Motor neuron (in vitro differentiated cells): ENCODE measurements at regions not wholly inside any gene's neighbourhood (a gene's known extent, or its start where the extent isn't known, plus 50 kb on each side); places are given as distances from the start of the nearest gene placed in this dataset.
"Not testable (repeated sequence)": the region's sequence is repeated elsewhere in the genome, so short reads cannot be mapped to it uniquely, and the experiment has no call there.

Experiments used
- ATAC-seq, 8 experiments: fragments of 200-7000 bp; cut with Tn5 transposase; replicated peaks in 6 of 8; 2 replicates each; pipeline ENCODE4 v1.8.0; 2021; ENCODE audit warnings: mild to moderate bottlenecking in 8 of 8, moderate library complexity in 8 of 8
- H3K27ac ChIP-seq, 2 donors: fragments of 250-450 bp; sonication (Bioruptor Pico); 2 replicates each; pipeline ENCODE4 v1.9.0; 2021; ENCODE audit warnings: antibody characterized with exemption in 2 of 2, mild to moderate bottlenecking in 2 of 2, moderate library complexity in 1 of 2
- H3K4me1 ChIP-seq, 2 donors: fragments of 250-450 bp; sonication (Bioruptor Pico); replicated peaks in 1 of 2; 2 replicates each; pipeline ENCODE4 v1.6.1; 2021; ENCODE audit warnings: antibody characterized with exemption in 2 of 2, mild to moderate bottlenecking in 2 of 2, moderate library complexity in 1 of 2
- H3K4me3 ChIP-seq, 5 donors: fragments of 250-450 bp; sonication (Bioruptor Pico); 2 replicates each; pipeline ENCODE4 v1.9.0; 2021; ENCODE audit warnings: antibody characterized with exemption in 5 of 5, mild to moderate bottlenecking in 5 of 5, moderate library complexity in 4 of 5
- WGBS, 10 experiments: fragments of 450-650 bp; shearing (Covaris generic); methylation state at CpG; one replicate each; pipeline ENCODE4 v1.0.0; 2022; 5-methylcytosine and 5-hydroxymethylcytosine counted together
- in situ Hi-C, 9 experiments: fragments of 400-800 bp; cut with MboI; loops; one replicate each; pipeline ENCODE4 v1.15.0; 2021; ENCODE audit warnings: low sequenced_read_pairs in 9 of 9, low pct_unique_long_range_greater_than_20kb in 2 of 9; ENCODE audit not compliant: unreplicated experiment in 9 of 9

DNA sequence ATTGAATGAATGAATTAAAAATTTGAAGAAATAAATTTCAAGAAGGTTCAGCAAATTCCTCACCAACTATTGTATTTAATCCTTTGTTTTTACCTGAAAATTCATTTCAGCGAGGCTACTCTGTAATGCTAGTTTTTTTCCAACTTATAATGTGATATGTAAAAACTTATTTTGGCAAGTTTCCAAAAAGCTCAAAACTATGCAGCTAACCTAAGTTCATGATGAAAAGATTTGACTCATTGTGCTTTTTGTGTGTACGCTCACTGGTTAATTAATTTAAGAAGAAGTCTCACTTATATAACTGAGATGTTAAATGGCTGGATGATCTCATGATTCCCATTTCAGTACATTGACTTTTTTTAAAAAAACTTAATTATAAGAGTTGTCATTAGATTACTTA is 196.0 kb upstream of the SAMSN1 start:
- WGBS, 10 experiments: 14 to 96% (median 86%) methylated on average over 1 to 2 of the region's 2 CpGs; no CpG with 5 or more reads in 2 of the 10 experiments
- H3K27ac ChIP-seq: no peak overlapping the region
- ATAC-seq: no peak
- H3K4me1 ChIP-seq: no peaks in the 10 kb centered on the region
- in situ Hi-C loops: loop anchor here in 1 of 9 experiments (25.0 kb wide), 1 partner anchor 280 kb away; no protein-coding TSS in a partner anchor
- H3K4me3 ChIP-seq: no peak overlapping the region

DNA sequence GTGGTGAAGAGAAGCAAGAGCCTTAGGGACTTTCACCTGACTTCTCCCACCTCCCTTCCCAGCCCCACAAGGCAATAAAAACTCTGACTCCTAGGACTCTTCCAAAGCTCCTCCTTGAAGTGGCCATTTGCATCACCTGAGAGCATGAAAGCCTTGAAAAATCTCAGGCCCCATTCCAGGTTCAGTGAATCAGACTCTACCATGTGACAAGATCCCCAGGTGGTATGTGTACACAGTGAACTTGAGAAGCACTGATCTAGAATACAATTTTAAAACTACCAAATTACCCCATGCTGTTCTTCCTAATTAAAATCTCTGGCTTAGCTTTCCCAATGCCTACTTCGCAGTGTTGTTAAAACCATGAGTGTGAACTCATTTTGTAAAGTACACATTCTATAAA is 195.1 kb upstream of the SAMSN1 start:
- Histone ChIP-seq H3K27ac (no peak overlapping the region), H3K4me1 (no peaks in the 10 kb centered on the region), H3K4me3 (no peak overlapping the region)
- no peak for ATAC-seq
- in situ Hi-C loops: loop anchor here in 1 of 9 experiments (25.0 kb wide), 1 partner anchor 279 kb away; no protein-coding TSS in a partner anchor
- 33 to 100% (median 90%) methylated on average over 1 of the region's 1 CpG; no CpG with 5 or more reads in 4 of the 10 experiments for WGBS, 10 experiments

DNA sequence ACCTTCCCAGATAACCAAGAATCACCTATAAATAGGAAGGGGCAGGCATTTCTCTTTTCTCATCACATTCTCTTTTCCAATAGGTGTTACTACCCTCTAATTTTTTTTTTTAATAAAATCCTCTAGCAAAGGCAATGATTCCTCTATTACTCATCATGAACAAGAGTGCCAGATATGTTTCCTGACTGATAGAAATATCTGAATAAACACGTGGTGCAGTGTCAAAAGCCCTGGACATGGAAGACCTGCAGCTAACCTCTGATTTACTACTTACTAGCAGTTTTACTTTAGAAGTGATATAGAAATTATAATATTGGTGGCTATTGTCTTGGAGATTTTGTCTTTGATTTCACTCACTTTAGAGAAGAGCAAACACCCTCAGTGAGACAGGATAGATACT is 194.6 kb upstream of the SAMSN1 start:
- H3K4me3 ChIP-seq: no peak overlapping the region
- H3K4me1 ChIP-seq: no peaks in the 10 kb centered on the region
- no peak overlapping the region for H3K27ac ChIP-seq
- 13 to 90% (median 60%) methylated on average over 1 of the region's 1 CpG; no CpG with 5 or more reads in 5 of the 10 experiments for WGBS, 10 experiments
- in situ Hi-C loops: loop anchor here in 1 of 9 experiments (25.0 kb wide), 1 partner anchor 278 kb away; no protein-coding TSS in a partner anchor
- ATAC-seq: no peak

DNA sequence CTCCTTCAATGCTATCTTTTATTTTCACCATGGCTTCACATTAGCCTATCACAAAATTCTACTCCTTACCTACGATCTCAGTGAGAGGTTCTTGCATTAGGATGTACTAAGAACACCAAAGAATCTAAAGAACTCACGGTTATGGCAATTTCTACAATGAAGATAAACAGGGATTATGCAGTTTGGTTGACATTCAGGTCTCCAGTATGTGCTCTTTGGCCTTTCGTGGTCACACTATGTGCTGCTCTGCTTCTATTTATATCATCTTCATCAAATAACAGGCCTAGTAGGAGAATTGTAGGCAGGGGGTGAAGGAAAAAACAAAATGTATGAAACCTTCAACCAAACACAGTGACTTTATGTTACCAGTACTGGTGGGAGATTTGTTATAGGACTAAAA is 194.0 kb upstream of the SAMSN1 start:
- ATAC-seq: no peak
- no peaks in the 10 kb centered on the region for H3K4me1 ChIP-seq
- 12 to 90% (median 63%) methylated on average over 2 to 3 of the region's 3 CpGs; no CpG with 5 or more reads in 2 of the 10 experiments for WGBS, 10 experiments
- no peak overlapping the region for H3K4me3 ChIP-seq
- in situ Hi-C loops: loop anchor here in 1 of 9 experiments (25.0 kb wide), 1 partner anchor 278 kb away; no protein-coding TSS in a partner anchor
- no peak overlapping the region for H3K27ac ChIP-seq

DNA sequence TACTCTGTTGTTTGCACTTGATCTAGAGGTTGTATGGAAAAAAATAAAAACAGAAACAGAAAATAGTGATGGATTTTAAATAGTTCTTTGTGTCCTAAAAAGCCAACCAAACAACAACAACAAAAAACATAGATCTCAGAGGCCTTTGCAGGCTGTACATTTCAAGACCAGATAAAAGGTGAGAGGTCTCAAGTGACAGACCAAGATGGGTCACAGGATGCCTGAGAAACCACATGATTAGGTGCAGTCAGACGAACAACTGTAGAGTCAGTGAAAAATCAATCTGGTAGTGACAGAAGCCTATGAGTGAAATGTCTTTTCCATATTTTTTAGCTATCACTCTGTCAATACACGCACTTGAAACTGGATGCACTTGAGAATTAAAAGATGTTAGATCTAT is 193.5 kb upstream of the SAMSN1 start:
- no peak for ATAC-seq
- WGBS, 10 experiments: 14 to 100% (median 67%) methylated on average over 1 to 2 of the region's 2 CpGs
- Histone ChIP-seq H3K4me1 (no peaks in the 10 kb centered on the region), H3K27ac (no peak overlapping the region), H3K4me3 (no peak overlapping the region)
- in situ Hi-C loops: loop anchor here in 1 of 9 experiments (25.0 kb wide), 1 partner anchor 277 kb away; no protein-coding TSS in a partner anchor

DNA sequence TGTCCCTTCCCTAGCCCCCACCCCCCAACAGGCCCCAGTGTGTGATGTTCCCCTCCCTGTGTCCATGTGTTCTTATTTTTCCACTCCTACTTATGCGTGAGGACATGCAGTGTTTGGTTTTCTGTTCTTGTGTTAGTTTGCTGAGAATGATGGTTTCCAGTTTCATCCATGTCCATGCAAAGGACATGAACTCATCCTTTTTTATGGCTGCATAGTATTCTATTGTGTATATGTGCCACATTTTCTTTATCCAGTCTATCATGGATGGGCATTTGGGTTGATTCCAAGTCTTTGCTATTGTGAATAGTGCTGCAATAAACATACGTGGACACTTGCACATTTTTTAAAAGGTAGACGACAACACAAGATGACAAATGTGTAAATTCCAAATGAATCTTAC is 192.5 kb upstream of the SAMSN1 start:
- in situ Hi-C loops: loop anchor here in 1 of 9 experiments (25.0 kb wide), 1 partner anchor 276 kb away; no protein-coding TSS in a partner anchor
- not testable (repeated sequence) for H3K4me1 ChIP-seq, H3K27ac ChIP-seq, ATAC-seq, H3K4me3 ChIP-seq
- 30 to 100% (median 89%) methylated on average over 1 to 3 of the region's 3 CpGs; no CpG with 5 or more reads in 2 of the 10 experiments for WGBS, 10 experiments

DNA sequence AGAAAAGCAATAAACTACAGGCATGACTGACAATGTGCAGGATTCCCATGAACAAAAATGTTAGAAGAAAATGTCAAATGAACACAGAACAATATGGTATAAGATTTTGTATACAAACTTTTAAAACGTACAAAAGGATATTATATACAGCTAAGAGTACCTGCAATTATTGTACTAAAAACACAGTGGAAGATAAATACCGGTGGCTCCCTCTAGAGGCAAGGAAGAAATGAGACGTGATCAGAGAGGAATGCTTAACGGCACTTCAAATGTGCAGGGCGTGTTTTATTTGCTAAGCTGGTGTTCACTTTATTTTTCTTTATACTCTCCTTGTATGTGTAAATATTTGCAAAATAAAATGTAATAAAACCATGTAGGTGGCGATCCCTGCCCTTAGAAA is 191.8 kb upstream of the SAMSN1 start:
- Histone ChIP-seq H3K27ac (no peak overlapping the region), H3K4me3 (no peak overlapping the region), H3K4me1 (no peaks in the 10 kb centered on the region)
- in situ Hi-C loops: loop anchor here in 1 of 9 experiments (25.0 kb wide), 1 partner anchor 276 kb away; no protein-coding TSS in a partner anchor
- peak in 3 of 8 experiments; percentile 61 to 65 (median 64) for ATAC-seq
- WGBS, 10 experiments: 4 to 78% (median 47%) methylated on average over 3 to 6 of the region's 6 CpGs

DNA sequence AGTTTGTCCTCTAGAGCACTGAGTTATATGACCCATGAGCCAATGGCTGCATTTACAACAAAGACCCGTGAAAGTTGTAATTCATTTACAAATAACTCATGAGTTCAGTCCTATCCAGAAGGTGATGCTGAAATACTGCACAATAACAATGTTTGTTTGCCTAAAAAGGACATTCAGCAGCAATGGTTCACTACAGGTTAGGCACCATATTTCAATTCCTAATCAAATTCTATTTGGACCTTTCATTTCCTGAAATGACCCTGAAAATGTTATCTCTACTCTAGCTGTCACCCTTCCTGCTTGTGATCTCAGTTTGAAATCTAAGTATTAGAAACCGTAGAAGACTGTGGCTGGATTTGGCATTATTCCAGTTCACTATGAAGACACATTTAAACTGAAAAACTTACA is 191.2 kb upstream of the SAMSN1 start:
- 0 to 100% (median 63%) methylated on average over 1 to 2 of the region's 2 CpGs for WGBS, 10 experiments
- in situ Hi-C loops: loop anchor here in 1 of 9 experiments (25.0 kb wide), 1 partner anchor 275 kb away; no protein-coding TSS in a partner anchor
- Histone ChIP-seq H3K4me3 (no peak overlapping the region), H3K4me1 (no peaks in the 10 kb centered on the region), H3K27ac (no peak overlapping the region)
- no peak for ATAC-seq

DNA sequence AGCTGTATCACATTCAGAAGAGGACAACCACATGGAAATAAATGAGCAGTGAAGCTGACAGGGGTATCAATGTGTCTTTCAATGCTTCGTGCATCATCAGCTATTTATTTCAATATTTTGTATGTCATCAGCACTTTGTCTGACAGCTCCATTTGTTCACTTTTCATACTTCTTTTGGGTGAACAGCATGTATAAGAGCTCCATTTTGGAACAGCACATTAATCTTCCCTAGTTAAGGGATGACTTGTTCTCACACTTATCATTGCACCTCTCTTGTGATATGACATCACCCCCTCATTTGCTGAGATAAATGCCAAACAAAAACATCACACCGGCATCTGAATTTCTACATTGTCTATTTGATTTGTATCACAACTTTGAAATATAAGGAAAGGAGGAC is 190.6 kb upstream of the SAMSN1 start:
- in situ Hi-C loops: loop anchor here in 1 of 9 experiments (25.0 kb wide), 1 partner anchor 274 kb away; no protein-coding TSS in a partner anchor
- 0 to 100% (median 70%) methylated on average over 1 to 2 of the region's 2 CpGs; no CpG with 5 or more reads in 2 of the 10 experiments for WGBS, 10 experiments
- no peak overlapping the region for H3K27ac ChIP-seq
- H3K4me3 ChIP-seq: no peak overlapping the region
- no peaks in the 10 kb centered on the region for H3K4me1 ChIP-seq
- ATAC-seq: no peak

DNA sequence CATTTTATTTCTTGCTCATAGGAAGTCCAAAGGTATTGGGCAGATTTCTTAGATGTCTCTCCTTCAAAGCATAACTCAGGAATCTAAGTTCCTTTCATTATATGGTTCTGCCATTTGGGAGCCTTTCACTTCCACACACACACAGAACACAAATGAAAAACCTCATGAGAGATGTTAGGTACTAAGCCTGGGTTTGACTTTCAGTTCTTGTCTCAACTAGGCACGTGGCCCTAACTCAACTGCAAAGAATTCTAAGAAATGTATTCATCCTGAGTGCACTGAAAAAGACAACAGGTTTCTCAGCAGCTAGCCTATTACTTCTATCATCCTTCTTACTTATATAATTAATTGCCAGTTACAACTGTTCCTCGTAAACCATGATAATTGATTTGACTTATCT is 190.0 kb upstream of the SAMSN1 start:
- ATAC-seq: no peak
- WGBS, 10 experiments: 22 to 95% (median 74%) methylated on average over 1 to 2 of the region's 2 CpGs
- Histone ChIP-seq H3K4me3 (no peak overlapping the region), H3K27ac (no peak overlapping the region), H3K4me1 (no peaks in the 10 kb centered on the region)
- in situ Hi-C loops: loop anchor here in 1 of 9 experiments (25.0 kb wide), 1 partner anchor 274 kb away; no protein-coding TSS in a partner anchor

DNA sequence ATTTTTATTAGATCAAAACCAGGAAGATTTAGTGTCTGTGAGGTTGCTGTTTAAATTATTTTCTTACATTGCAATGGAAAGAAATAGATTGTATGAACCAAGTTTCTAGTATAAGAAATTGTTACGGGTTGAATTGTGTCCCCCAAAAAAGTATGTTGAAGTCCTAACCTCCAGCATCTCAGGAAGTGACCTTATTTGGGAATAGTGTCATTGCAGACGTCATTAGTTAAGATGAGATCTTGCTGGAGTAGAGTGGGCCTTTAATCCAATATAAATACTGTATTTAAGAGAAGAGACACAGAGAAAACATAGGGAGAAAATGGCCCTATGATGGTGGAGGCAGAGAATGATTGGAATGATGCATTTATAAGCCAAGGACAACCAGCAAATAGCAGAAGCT is 188.7 kb upstream of the SAMSN1 start:
- in situ Hi-C loops: loop anchor here in 1 of 9 experiments (25.0 kb wide), 1 partner anchor 273 kb away; no protein-coding TSS in a partner anchor
- no peaks in the 10 kb centered on the region for H3K4me1 ChIP-seq
- ATAC-seq: no peak
- H3K27ac ChIP-seq: no peak overlapping the region
- 6 to 100% (median 68%) methylated on average over 1 to 2 of the region's 2 CpGs; no CpG with 5 or more reads in 1 of the 10 experiments for WGBS, 10 experiments
- H3K4me3 ChIP-seq: no peak overlapping the region

DNA sequence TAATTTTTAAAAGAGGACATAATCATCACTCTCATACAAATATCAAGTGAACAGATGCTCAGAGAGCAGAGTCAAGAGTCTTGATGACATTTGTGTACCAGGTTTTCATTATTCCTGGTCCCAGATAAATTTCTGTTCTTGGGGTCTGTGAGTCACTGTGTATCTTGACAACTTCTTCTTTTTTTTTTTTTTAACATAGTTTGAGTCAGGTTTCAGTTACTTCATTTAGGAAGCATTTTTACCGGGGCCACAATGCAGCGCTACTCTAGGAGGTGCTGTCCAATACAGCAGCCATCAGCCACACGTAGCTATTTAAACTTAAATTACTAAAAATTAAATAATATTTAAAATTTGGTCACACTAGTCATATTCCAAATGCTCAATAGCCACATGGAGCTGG is 188.1 kb upstream of the SAMSN1 start:
- 53 to 100% (median 90%) methylated on average over 1 to 3 of the region's 3 CpGs; no CpG with 5 or more reads in 3 of the 10 experiments for WGBS, 10 experiments
- H3K4me1 ChIP-seq: no peaks in the 10 kb centered on the region
- in situ Hi-C loops: loop anchor here in 1 of 9 experiments (25.0 kb wide), 1 partner anchor 272 kb away; no protein-coding TSS in a partner anchor
- ATAC-seq: no peak
- no peak overlapping the region for H3K4me3 ChIP-seq
- no peak overlapping the region for H3K27ac ChIP-seq

DNA sequence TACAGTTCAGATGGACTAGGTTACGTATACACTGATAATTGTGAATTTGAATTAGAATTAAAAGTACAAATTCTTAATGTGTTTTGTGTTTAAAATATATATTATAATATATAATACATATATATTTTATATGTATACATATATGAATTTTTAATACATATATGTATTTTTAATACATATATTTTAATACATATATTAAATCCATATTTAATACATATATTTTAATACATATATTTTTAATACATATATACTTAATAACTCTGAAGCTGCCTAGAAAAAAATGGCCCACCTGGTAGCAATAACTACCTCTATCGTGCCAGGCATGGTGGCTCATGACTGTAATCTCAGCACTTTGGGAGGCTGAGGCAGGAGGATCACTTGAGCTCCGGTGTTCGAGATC is 179.1 kb upstream of the SAMSN1 start:
- Histone ChIP-seq H3K27ac (no peak overlapping the region), H3K4me1 (peaks cover 0 to 15% of the 10 kb centered on the region in 2 donors), H3K4me3 (no peak overlapping the region)
- WGBS, 10 experiments: 48 to 100% (median 86%) methylated on average over 1 to 4 of the region's 4 CpGs; no CpG with 5 or more reads in 1 of the 10 experiments
- in situ Hi-C loops: loop anchor here in 1 of 9 experiments (25.0 kb wide), 1 partner anchor 263 kb away; no protein-coding TSS in a partner anchor
- ATAC-seq: no peak
